ENCODE measurements at regions not wholly inside any gene's neighbourhood (a gene's known extent, or its start where the extent isn't known, plus 50 kb on each side); places are given as distances from the start of the nearest gene placed in this dataset.

- H3K4me3 ChIP-seq: no peak overlapping the region
- no peaks in the 10 kb centered on the region for H4K20me1 ChIP-seq
- no peaks in the 10 kb centered on the region for H3K27me3 ChIP-seq
- no peak overlapping the region for H3K9ac ChIP-seq
- H3K36me3 ChIP-seq: no peaks in the 10 kb centered on the region
- no peak overlapping the region for H3K4me2 ChIP-seq
- TF ChIP-seq Cebpa-rat (IDR thresholded peaks at IDR 0.05): no peak
- H3K27ac ChIP-seq: no peak overlapping the region
- peaks cover 14% of the 10 kb centered on the region for H3K4me1 ChIP-seq
- H3K9me3 ChIP-seq: no peaks in the 10 kb centered on the region
Measured at GRCh38 chr5:175163586-175164275, 280.3 kb downstream of the DRD1 start.

GRCh38 chr5:175162036-175162435 lies 281.9 kb downstream of the DRD1 start:
- H3K4me2 ChIP-seq: peak overlapping the region; percentile 28
- no peak overlapping the region for H3K9ac ChIP-seq
- no peak overlapping the region for H3K27ac ChIP-seq

GRCh38 chr5:175159956-175160355 lies 284.0 kb downstream of the DRD1 start:
- Histone ChIP-seq H4K20me1 (no peaks in the 10 kb centered on the region), H3K36me3 (no peaks in the 10 kb centered on the region), H3K9ac (no peak overlapping the region), H3K4me2 (no peak overlapping the region), H3K4me3 (no peak overlapping the region), H3K27ac (no peak overlapping the region), H3K27me3 (no peaks in the 10 kb centered on the region), H3K4me1 (peaks cover 22% of the 10 kb centered on the region), H3K9me3 (no peaks in the 10 kb centered on the region)
- TF ChIP-seq Cebpa-rat (IDR thresholded peaks at IDR 0.05): no peak

More at GRCh38 chr5:175162036-175162435, 281.9 kb downstream of the DRD1 start:
- H4K20me1 ChIP-seq: no peaks in the 10 kb centered on the region
- no peak for TF ChIP-seq Cebpa-rat (IDR thresholded peaks at IDR 0.05)
- no peaks in the 10 kb centered on the region for H3K36me3 ChIP-seq
- peaks cover 14% of the 10 kb centered on the region for H3K4me1 ChIP-seq
- no peaks in the 10 kb centered on the region for H3K9me3 ChIP-seq
- H3K4me3 ChIP-seq: no peak overlapping the region
- no peaks in the 10 kb centered on the region for H3K27me3 ChIP-seq

- no peaks in the 10 kb centered on the region for H3K36me3 ChIP-seq
Measured at GRCh38 chr5:175148636-175149172, 295.3 kb downstream of the DRD1 start.

GRCh38 chr5:175146733-175147132 lies 297.2 kb downstream of the DRD1 start:
- no peaks in the 10 kb centered on the region for H3K27me3 ChIP-seq
- no peak overlapping the region for H3K27ac ChIP-seq
- TF ChIP-seq Cebpa-rat (IDR thresholded peaks at IDR 0.05): no peak
- H3K9ac ChIP-seq: no peak overlapping the region
- no peaks in the 10 kb centered on the region for H4K20me1 ChIP-seq
- no peaks in the 10 kb centered on the region for H3K36me3 ChIP-seq
- H3K4me2 ChIP-seq: no peak overlapping the region
- H3K4me3 ChIP-seq: no peak overlapping the region
- peaks cover 31% of the 10 kb centered on the region for H3K9me3 ChIP-seq
- no peaks in the 10 kb centered on the region for H3K4me1 ChIP-seq

More at GRCh38 chr5:175148636-175149172, 295.3 kb downstream of the DRD1 start:
- H3K9me3 ChIP-seq: peaks cover 37% of the 10 kb centered on the region
- H3K27ac ChIP-seq: no peak overlapping the region
- no peaks in the 10 kb centered on the region for H3K27me3 ChIP-seq
- H3K4me3 ChIP-seq: no peak overlapping the region
- no peaks in the 10 kb centered on the region for H4K20me1 ChIP-seq
- H3K4me1 ChIP-seq: no peaks in the 10 kb centered on the region
- H3K4me2 ChIP-seq: no peak overlapping the region
- no peak for TF ChIP-seq Cebpa-rat (IDR thresholded peaks at IDR 0.05)
- H3K9ac ChIP-seq: no peak overlapping the region

GRCh38 chr5:175141421-175141820 lies 302.6 kb downstream of the DRD1 start:
- H3K4me3 ChIP-seq: no peak overlapping the region
- H3K4me2 ChIP-seq: no peak overlapping the region
- no peaks in the 10 kb centered on the region for H3K4me1 ChIP-seq
- H3K27ac ChIP-seq: no peak overlapping the region
- H3K36me3 ChIP-seq: no peaks in the 10 kb centered on the region
- no peaks in the 10 kb centered on the region for H3K27me3 ChIP-seq
- H3K9me3 ChIP-seq: peaks cover 24% of the 10 kb centered on the region
- no peak overlapping the region for H3K9ac ChIP-seq
- no peak for TF ChIP-seq Cebpa-rat (IDR thresholded peaks at IDR 0.05)
- no peaks in the 10 kb centered on the region for H4K20me1 ChIP-seq

- H3K4me3 ChIP-seq: no peak overlapping the region
- no peaks in the 10 kb centered on the region for H3K36me3 ChIP-seq
- no peak for TF ChIP-seq Cebpa-rat (IDR thresholded peaks at IDR 0.05)
- H4K20me1 ChIP-seq: no peaks in the 10 kb centered on the region
- no peak overlapping the region for H3K4me2 ChIP-seq
- H3K27ac ChIP-seq: no peak overlapping the region
- H3K27me3 ChIP-seq: no peaks in the 10 kb centered on the region
- H3K9ac ChIP-seq: no peak overlapping the region
- peaks cover 13% of the 10 kb centered on the region; the same call in 1 of the 2 replicates for H3K9me3 ChIP-seq
- H3K4me1 ChIP-seq: peaks cover 7% of the 10 kb centered on the region
Measured at GRCh38 chr5:175133185-175133584, 310.8 kb downstream of the DRD1 start.

- Histone ChIP-seq H3K4me2 (no peak overlapping the region), H3K27me3 (no peaks in the 10 kb centered on the region), H3K36me3 (no peaks in the 10 kb centered on the region), H3K9me3 (peaks cover 13% of the 10 kb centered on the region; the same call in 1 of the 2 replicates), H4K20me1 (no peaks in the 10 kb centered on the region), H3K4me3 (no peak overlapping the region), H3K4me1 (peaks cover 7% of the 10 kb centered on the region), H3K27ac (no peak overlapping the region), H3K9ac (no peak overlapping the region)
- TF ChIP-seq Cebpa-rat (IDR thresholded peaks at IDR 0.05): no peak
Measured at GRCh38 chr5:175131432-175131831, 312.6 kb downstream of the DRD1 start.

GRCh38 chr5:175129619-175130018 lies 314.4 kb downstream of the DRD1 start:
- no peak for TF ChIP-seq Cebpa-rat (IDR thresholded peaks at IDR 0.05)
- Histone ChIP-seq H3K27me3 (no peaks in the 10 kb centered on the region), H3K4me2 (no peak overlapping the region), H4K20me1 (no peaks in the 10 kb centered on the region), H3K9me3 (no peaks in the 10 kb centered on the region), H3K27ac (no peak overlapping the region), H3K9ac (no peak overlapping the region), H3K36me3 (no peaks in the 10 kb centered on the region), H3K4me3 (no peak overlapping the region), H3K4me1 (peaks cover 7% of the 10 kb centered on the region)

- H3K4me3 ChIP-seq: no peak overlapping the region
- H3K27ac ChIP-seq: no peak overlapping the region
- peak overlapping the region; percentile 29 for H3K4me2 ChIP-seq
- H3K9me3 ChIP-seq: no peaks in the 10 kb centered on the region
- no peaks in the 10 kb centered on the region for H4K20me1 ChIP-seq
- TF ChIP-seq Cebpa-rat (IDR thresholded peaks at IDR 0.05): no peak
- no peaks in the 10 kb centered on the region for H3K27me3 ChIP-seq
- peaks cover 7% of the 10 kb centered on the region for H3K4me1 ChIP-seq
- H3K9ac ChIP-seq: no peak overlapping the region
- H3K36me3 ChIP-seq: no peaks in the 10 kb centered on the region
Measured at GRCh38 chr5:175129121-175129520, 314.9 kb downstream of the DRD1 start.
